GM12872 (cell line): ENCODE measurements at regions not wholly inside any gene's neighbourhood (a gene's known extent, or its start where the extent isn't known, plus 50 kb on each side); places are given as distances from the start of the nearest gene placed in this dataset.

Experiments
- CTCF ChIP-seq: IDR thresholded peaks from 3 replicates; pipeline ENCODE4 v1.5.1; 2011; ENCODE audit warnings: low read depth, mild to moderate bottlenecking, low read length, moderate library complexity; ENCODE audit not compliant: insufficient read depth

GRCh38 chr6:84635081-84635761 is 129.2 kb downstream of the TBX18 start:
- no peak for TF ChIP-seq CTCF

GRCh38 chr6:84633771-84634170 is 130.6 kb downstream of the TBX18 start:
- TF ChIP-seq CTCF = no peak

- no peak for TF ChIP-seq CTCF
Observed at GRCh38 chr6:84625506-84625905, 138.9 kb downstream of the TBX18 start.

- no peak for TF ChIP-seq CTCF
Observed at GRCh38 chr6:84623956-84624680, 140.3 kb downstream of the TBX18 start.

- TF ChIP-seq CTCF = no peak
Observed at GRCh38 chr6:84618836-84619235, 145.6 kb downstream of the TBX18 start.

- no peak for TF ChIP-seq CTCF
Observed at GRCh38 chr6:84618046-84618752, 146.2 kb downstream of the TBX18 start.

GRCh38 chr6:84615987-84616386 is 148.4 kb downstream of the TBX18 start:
- TF ChIP-seq CTCF = no peak
